Activated CD8-positive, alpha-beta memory T cell treated with anti-CD3 and anti-CD28 coated beads for 36 hours (primary cell): ENCODE measurements at regions not wholly inside any gene's neighbourhood (a gene's known extent, or its start where the extent isn't known, plus 50 kb on each side); places are given as distances from the start of the nearest gene placed in this dataset.
"Not testable (repeated sequence)": the region's sequence is repeated elsewhere in the genome, so short reads cannot be mapped to it uniquely, and the experiment has no call there.

Experiments used
- CTCF ChIA-PET: fragments of 350-600 bp; sonication (Branson Sonifier 250); formaldehyde crosslinking; loops from one replicate; lab custom pipeline; 2021; ENCODE audit warnings: antibody characterized with exemption; lab: Charles Lee
- POLR2A ChIA-PET: fragments of 350-600 bp; sonication (Branson Sonifier 250); formaldehyde crosslinking; loops from one replicate; lab custom pipeline; 2021; ENCODE audit warnings: antibody characterized with exemption; lab: Charles Lee

- POLR2A ChIA-PET = no interaction called here
Observed at GRCh38 chr2:239869272-239870155, 155.6 kb downstream of the NDUFA10 start.

GRCh38 chr2:239868556-239869181 is 156.5 kb downstream of the NDUFA10 start:
- ChIA-PET POLR2A (no interaction called here), CTCF (no interaction called here)

More at GRCh38 chr2:239869272-239870155, 155.6 kb downstream of the NDUFA10 start:
- CTCF ChIA-PET = no interaction called here

- CTCF ChIA-PET = no interaction called here
- POLR2A ChIA-PET = no interaction called here
Observed at GRCh38 chr2:239866778-239867177, 158.4 kb downstream of the NDUFA10 start.

GRCh38 chr2:239866350-239866749 is 158.8 kb downstream of the NDUFA10 start:
- ChIA-PET CTCF (no interaction called here), POLR2A (no interaction called here)

- CTCF ChIA-PET, POLR2A ChIA-PET: not testable (repeated sequence)
Observed at GRCh38 chr2:239865856-239866255, 159.3 kb downstream of the NDUFA10 start.

GRCh38 chr2:239865059-239865639 is 160.0 kb downstream of the NDUFA10 start:
- POLR2A ChIA-PET = no interaction called here
- CTCF ChIA-PET = no interaction called here

- POLR2A ChIA-PET = no interaction called here
- CTCF ChIA-PET = no interaction called here
Observed at GRCh38 chr2:239864247-239865058, 160.7 kb downstream of the NDUFA10 start.

- POLR2A ChIA-PET = no interaction called here
- CTCF ChIA-PET = no interaction called here
Observed at GRCh38 chr2:239862613-239863012, 162.5 kb downstream of the NDUFA10 start.

- CTCF ChIA-PET = no interaction called here
- POLR2A ChIA-PET = no interaction called here
Observed at GRCh38 chr2:239858179-239858578, 167.0 kb downstream of the NDUFA10 start.

GRCh38 chr2:239857591-239857990 is 167.6 kb downstream of the NDUFA10 start:
- ChIA-PET POLR2A (no interaction called here), CTCF (no interaction called here)

- ChIA-PET POLR2A (no interaction called here), CTCF (no interaction called here)
Observed at GRCh38 chr2:239856620-239857285, 168.4 kb downstream of the NDUFA10 start.

GRCh38 chr2:239855863-239856587 is 169.1 kb downstream of the NDUFA10 start:
- CTCF ChIA-PET = interaction anchor here (0.6 kb wide), 1 partner anchor 239 kb away, joined by 3 read pairs; no protein-coding TSS in a partner anchor
- POLR2A ChIA-PET = no interaction called here

GRCh38 chr2:239854596-239854995 is 170.5 kb downstream of the NDUFA10 start:
- ChIA-PET CTCF (no interaction called here), POLR2A (no interaction called here)

- POLR2A ChIA-PET = no interaction called here
- CTCF ChIA-PET = no interaction called here
Observed at GRCh38 chr2:239853706-239854327, 171.3 kb downstream of the NDUFA10 start.

GRCh38 chr2:239853121-239853520 is 172.0 kb downstream of the NDUFA10 start:
- ChIA-PET CTCF (no interaction called here), POLR2A (no interaction called here)

- POLR2A ChIA-PET = no interaction called here
Observed at GRCh38 chr2:239852272-239852671, 172.9 kb downstream of the NDUFA10 start.

GRCh38 chr2:239846789-239847676 is 178.1 kb downstream of the NDUFA10 start:
- CTCF ChIA-PET = no interaction called here
- POLR2A ChIA-PET = no interaction called here

More at GRCh38 chr2:239852272-239852671, 172.9 kb downstream of the NDUFA10 start:
- CTCF ChIA-PET = no interaction called here
